ENCODE measurements at regions not wholly inside any gene's neighbourhood (a gene's known extent, or its start where the extent isn't known, plus 50 kb on each side); places are given as distances from the start of the nearest gene placed in this dataset.
"Not testable (repeated sequence)": the region's sequence is repeated elsewhere in the genome, so short reads cannot be mapped to it uniquely, and the experiment has no call there.

GRCh38 chr22:47322854-47323253, 560.4 kb downstream of the TBC1D22A start:
- DNase-seq (ENCODE audit: low read depth, low spot score), result no peak

- no peak for DNase-seq (ENCODE audit: low read depth, low spot score)
These were observed 558.1 kb downstream of the TBC1D22A start for GRCh38 chr22:47320560-47320959.

- no peak for DNase-seq (ENCODE audit: low read depth, low spot score)
These were observed 555.7 kb downstream of the TBC1D22A start for GRCh38 chr22:47318041-47318737.

GRCh38 chr22:47315862-47316419, 553.5 kb downstream of the TBC1D22A start:
- no peak for DNase-seq (ENCODE audit: low read depth, low spot score)

GRCh38 chr22:47310601-47311000, 548.2 kb downstream of the TBC1D22A start:
- DNase-seq (ENCODE audit: low read depth, low spot score), result no peak

- DNase-seq (ENCODE audit: low read depth, low spot score), result no peak
These were observed 547.5 kb downstream of the TBC1D22A start for GRCh38 chr22:47309946-47310345.

GRCh38 chr22:47309476-47309875, 547.0 kb downstream of the TBC1D22A start:
- DNase-seq (ENCODE audit: low read depth, low spot score), result no peak

GRCh38 chr22:47308886-47309285, 546.4 kb downstream of the TBC1D22A start:
- DNase-seq (ENCODE audit: low read depth, low spot score), result no peak

GRCh38 chr22:47307822-47308221, 545.4 kb downstream of the TBC1D22A start:
- DNase-seq (ENCODE audit: low read depth, low spot score), result no peak

GRCh38 chr22:47307326-47307725, 544.9 kb downstream of the TBC1D22A start:
- no peak for DNase-seq (ENCODE audit: low read depth, low spot score)

- DNase-seq (ENCODE audit: low read depth, low spot score), result no peak
These were observed 542.4 kb downstream of the TBC1D22A start for GRCh38 chr22:47304854-47305253.

- DNase-seq (ENCODE audit: low read depth, low spot score), result no peak
These were observed 541.9 kb downstream of the TBC1D22A start for GRCh38 chr22:47304191-47304831.

GRCh38 chr22:47303161-47303890, 540.9 kb downstream of the TBC1D22A start:
- no peak for DNase-seq (ENCODE audit: low read depth, low spot score)

GRCh38 chr22:47302587-47302986, 540.1 kb downstream of the TBC1D22A start:
- DNase-seq (ENCODE audit: low read depth, low spot score), result not testable (repeated sequence)

- no peak for DNase-seq (ENCODE audit: low read depth, low spot score)
These were observed 539.5 kb downstream of the TBC1D22A start for GRCh38 chr22:47301820-47302475.

- DNase-seq (ENCODE audit: low read depth, low spot score), result no peak
These were observed 538.4 kb downstream of the TBC1D22A start for GRCh38 chr22:47300698-47301405.

GRCh38 chr22:47299863-47300697, 537.6 kb downstream of the TBC1D22A start:
- DNase-seq (ENCODE audit: low read depth, low spot score), result no peak

GRCh38 chr22:47299211-47299862, 536.9 kb downstream of the TBC1D22A start:
- DNase-seq (ENCODE audit: low read depth, low spot score), result no peak

- DNase-seq (ENCODE audit: low read depth, low spot score), result no peak
These were observed 535.8 kb downstream of the TBC1D22A start for GRCh38 chr22:47298017-47298785.
